Activated CD8-positive, alpha-beta T cell treated with anti-CD3 and anti-CD28 coated beads, Interleukin-2, amount 10 ng/mL, durations not matched to agents 7 days and 5 days (primary cell): ENCODE measurements at regions not wholly inside any gene's neighbourhood (a gene's known extent, or its start where the extent isn't known, plus 50 kb on each side); places are given as distances from the start of the nearest gene placed in this dataset.
"Not testable (repeated sequence)": the region's sequence is repeated elsewhere in the genome, so short reads cannot be mapped to it uniquely, and the experiment has no call there.

ENCODE experiments used
- ATAC-seq: fragments of 150-1000 bp; cut with Tn5 transposase; one replicate; pipeline ENCODE4 v1.10.0; 2021; ENCODE audit warnings: moderate library complexity
- CTCF ChIA-PET: fragments of 350-600 bp; sonication (Branson Sonifier 250); formaldehyde crosslinking; loops from one replicate; lab custom pipeline; 2021; ENCODE audit warnings: antibody characterized with exemption; lab: Charles Lee
- POLR2A ChIA-PET: fragments of 350-600 bp; sonication (Branson Sonifier 250); formaldehyde crosslinking; loops from one replicate; lab custom pipeline; 2021; ENCODE audit warnings: antibody characterized with exemption; lab: Charles Lee
- DNase-seq: peaks from one replicate; pipeline ENCODE4 v3.0.0-alpha.2; 2020
- H3K27ac Mint-ChIP-seq: one replicate; pipeline ENCODE4 v1.8.0; 2021; ENCODE audit warnings: mild to moderate bottlenecking, mixed read lengths
- H3K27me3 Mint-ChIP-seq: one replicate; pipeline ENCODE4 v1.8.0; 2021; ENCODE audit warnings: low read depth, mixed read lengths
- H3K36me3 Mint-ChIP-seq: one replicate; pipeline ENCODE4 v1.8.0; 2021; ENCODE audit warnings: low read depth, mixed read lengths
- H3K4me1 Mint-ChIP-seq: one replicate; pipeline ENCODE4 v1.8.0; 2021; ENCODE audit warnings: low read depth, mixed read lengths
- H3K4me3 Mint-ChIP-seq: one replicate; pipeline ENCODE4 v1.8.0; 2021; ENCODE audit warnings: mild to moderate bottlenecking, mixed read lengths
- H3K9me3 Mint-ChIP-seq: one replicate; pipeline ENCODE4 v1.8.0; 2022; ENCODE audit warnings: mixed read lengths; ENCODE audit not compliant: insufficient read depth

GRCh38 chr15:46088486-46089445, 453.9 kb downstream of the SQOR start:
- POLR2A ChIA-PET, result no interaction called here
- no peaks in the 10 kb centered on the region for H3K9me3 Mint-ChIP-seq
- H3K4me3 Mint-ChIP-seq, result no peak overlapping the region
- ATAC-seq (no peak), DNase-seq (no peak)
- no peak overlapping the region for H3K27ac Mint-ChIP-seq
- H3K27me3 Mint-ChIP-seq, result no peaks in the 10 kb centered on the region
- CTCF ChIA-PET, result no interaction called here
- H3K36me3 Mint-ChIP-seq, result no peaks in the 10 kb centered on the region
- no peaks in the 10 kb centered on the region for H3K4me1 Mint-ChIP-seq

- POLR2A ChIA-PET, result no interaction called here
- Mint-ChIP-seq H3K9me3 (no peaks in the 10 kb centered on the region), H3K27me3 (no peaks in the 10 kb centered on the region), H3K4me3 (no peak overlapping the region), H3K36me3 (no peaks in the 10 kb centered on the region), H3K4me1 (no peaks in the 10 kb centered on the region), H3K27ac (no peak overlapping the region)
- ATAC-seq (no peak), DNase-seq (no peak)
- CTCF ChIA-PET, result no interaction called here
Measured at GRCh38 chr15:46089467-46089935, 454.7 kb downstream of the SQOR start.

- no peak for DNase-seq
- Mint-ChIP-seq H3K4me1 (no peaks in the 10 kb centered on the region), H3K9me3 (no peaks in the 10 kb centered on the region), H3K27ac (no peak overlapping the region), H3K4me3 (no peak overlapping the region), H3K27me3 (no peaks in the 10 kb centered on the region), H3K36me3 (no peaks in the 10 kb centered on the region)
- CTCF ChIA-PET, result interaction anchor here (0.9 kb wide), 1 partner anchor 20 kb away, joined by 3 read pairs; no protein-coding TSS in a partner anchor
- no peak for ATAC-seq
- POLR2A ChIA-PET, result no interaction called here
Measured at GRCh38 chr15:46091860-46092450, 457.1 kb downstream of the SQOR start.

GRCh38 chr15:46098006-46098405, 463.2 kb downstream of the SQOR start:
- ATAC-seq, H3K4me3 Mint-ChIP-seq, H3K27ac Mint-ChIP-seq, H3K27me3 Mint-ChIP-seq, H3K9me3 Mint-ChIP-seq, H3K36me3 Mint-ChIP-seq, DNase-seq, CTCF ChIA-PET, POLR2A ChIA-PET, H3K4me1 Mint-ChIP-seq: not testable (repeated sequence)

- no peak for ATAC-seq
- POLR2A ChIA-PET, result no interaction called here
- DNase-seq, result no peak
- Mint-ChIP-seq H3K27ac (no peak overlapping the region), H3K4me1 (no peaks in the 10 kb centered on the region), H3K9me3 (no peaks in the 10 kb centered on the region), H3K36me3 (no peaks in the 10 kb centered on the region), H3K27me3 (no peaks in the 10 kb centered on the region), H3K4me3 (no peak overlapping the region)
- CTCF ChIA-PET, result interaction anchor here (0.7 kb wide), 1 partner anchor 993 kb away, joined by 3 read pairs; no protein-coding TSS in a partner anchor
Measured at GRCh38 chr15:46110755-46111154, 475.9 kb downstream of the SQOR start.

- H3K27ac Mint-ChIP-seq, result no peak overlapping the region
- H3K27me3 Mint-ChIP-seq, result no peaks in the 10 kb centered on the region
- ChIA-PET POLR2A (no interaction called here), CTCF (no interaction called here)
- H3K4me1 Mint-ChIP-seq, result no peaks in the 10 kb centered on the region
- no peaks in the 10 kb centered on the region for H3K36me3 Mint-ChIP-seq
- DNase-seq, result no peak
- H3K4me3 Mint-ChIP-seq, result no peak overlapping the region
- no peak for ATAC-seq
- no peaks in the 10 kb centered on the region for H3K9me3 Mint-ChIP-seq
Measured at GRCh38 chr15:46111730-46112129, 476.9 kb downstream of the SQOR start.

- H3K9me3 Mint-ChIP-seq, result no peaks in the 10 kb centered on the region
Measured at GRCh38 chr15:46117071-46117470, 482.2 kb downstream of the SQOR start.

GRCh38 chr15:46120713-46121112, 485.9 kb downstream of the SQOR start:
- CTCF ChIA-PET, result no interaction called here
- no peaks in the 10 kb centered on the region for H3K4me1 Mint-ChIP-seq
- H3K36me3 Mint-ChIP-seq, result no peaks in the 10 kb centered on the region
- ATAC-seq, result no peak
- H3K4me3 Mint-ChIP-seq, result no peak overlapping the region
- POLR2A ChIA-PET, result no interaction called here
- DNase-seq, result no peak
- peaks cover 14% of the 10 kb centered on the region for H3K9me3 Mint-ChIP-seq
- H3K27me3 Mint-ChIP-seq, result no peaks in the 10 kb centered on the region
- H3K27ac Mint-ChIP-seq, result no peak overlapping the region

More at GRCh38 chr15:46117071-46117470, 482.2 kb downstream of the SQOR start:
- H3K4me1 Mint-ChIP-seq, result no peaks in the 10 kb centered on the region
- H3K4me3 Mint-ChIP-seq, result no peak overlapping the region
- ATAC-seq, result no peak
- POLR2A ChIA-PET, result no interaction called here
- no peaks in the 10 kb centered on the region for H3K27me3 Mint-ChIP-seq
- CTCF ChIA-PET, result no interaction called here
- H3K27ac Mint-ChIP-seq, result no peak overlapping the region
- no peak for DNase-seq
- no peaks in the 10 kb centered on the region for H3K36me3 Mint-ChIP-seq

GRCh38 chr15:46121441-46121840, 486.6 kb downstream of the SQOR start:
- ChIA-PET POLR2A (no interaction called here), CTCF (no interaction called here)
- Mint-ChIP-seq H3K4me3 (no peak overlapping the region), H3K27me3 (no peaks in the 10 kb centered on the region), H3K9me3 (peaks cover 14% of the 10 kb centered on the region), H3K27ac (no peak overlapping the region), H3K36me3 (no peaks in the 10 kb centered on the region), H3K4me1 (no peaks in the 10 kb centered on the region)
- DNase-seq (no peak), ATAC-seq (no peak)

- ATAC-seq (no peak), DNase-seq (no peak)
- CTCF ChIA-PET, result no interaction called here
- Mint-ChIP-seq H3K27ac (no peak overlapping the region), H3K4me1 (no peaks in the 10 kb centered on the region), H3K9me3 (peaks cover 14% of the 10 kb centered on the region), H3K36me3 (no peaks in the 10 kb centered on the region), H3K27me3 (no peaks in the 10 kb centered on the region), H3K4me3 (no peak overlapping the region)
- POLR2A ChIA-PET, result no interaction called here
Measured at GRCh38 chr15:46126581-46126980, 491.8 kb downstream of the SQOR start.

- no peaks in the 10 kb centered on the region for H3K36me3 Mint-ChIP-seq
- no peaks in the 10 kb centered on the region for H3K27me3 Mint-ChIP-seq
- no peak for DNase-seq
- no peak overlapping the region for H3K4me3 Mint-ChIP-seq
- H3K4me1 Mint-ChIP-seq, result no peaks in the 10 kb centered on the region
- H3K9me3 Mint-ChIP-seq, result peaks cover 17% of the 10 kb centered on the region
- no peak for ATAC-seq
- H3K27ac Mint-ChIP-seq, result no peak overlapping the region
- POLR2A ChIA-PET, result no interaction called here
- CTCF ChIA-PET, result no interaction called here
Measured at GRCh38 chr15:46127361-46127874, 492.6 kb downstream of the SQOR start.

GRCh38 chr15:46129145-46129544, 494.3 kb downstream of the SQOR start:
- DNase-seq (no peak), ATAC-seq (no peak)
- H3K9me3 Mint-ChIP-seq, result peaks cover 5% of the 10 kb centered on the region
- no peaks in the 10 kb centered on the region for H3K27me3 Mint-ChIP-seq
- ChIA-PET POLR2A (no interaction called here), CTCF (no interaction called here)
- no peaks in the 10 kb centered on the region for H3K36me3 Mint-ChIP-seq
- no peak overlapping the region for H3K4me3 Mint-ChIP-seq
- H3K27ac Mint-ChIP-seq, result no peak overlapping the region
- H3K4me1 Mint-ChIP-seq, result no peaks in the 10 kb centered on the region
